ENCODE measurements at regions not wholly inside any gene's neighbourhood (a gene's known extent, or its start where the extent isn't known, plus 50 kb on each side); places are given as distances from the start of the nearest gene placed in this dataset.

GRCh38 chr15:98167722-98168268 lies 207.3 kb downstream of the ARRDC4 start:
- TF ChIP-seq HDAC3 (IDR thresholded peaks at IDR 0.05; ENCODE audit: borderline replicate concordance, partially characterized antibody): no peak
- no peak for TF ChIP-seq ZNF280A (IDR thresholded peaks at IDR 0.05; ENCODE audit: low read depth, partially characterized antibody)
- no peak for TF ChIP-seq MXI1 (IDR thresholded peaks at IDR 0.05; ENCODE audit: low read depth, low read length)
- TF ChIP-seq CAMTA2 (CRISPR knock-in tag; conservative IDR thresholded peaks at IDR 0.05): no peak
- no peak for TF ChIP-seq CTCFL (IDR thresholded peaks at IDR 0.05; ENCODE audit: borderline replicate concordance, insufficient read depth, low read depth, low read length, poor library complexity, severe bottlenecking)
- no peak for TF ChIP-seq ZHX1 (conservative IDR thresholded peaks at IDR 0.05; ENCODE audit: low read length)
- TF ChIP-seq ZNF23 (CRISPR knock-in tag; IDR thresholded peaks at IDR 0.05): no peak
- intact Hi-C loops (cut with micrococcal nuclease) (no loop called here), in situ Hi-C loops (cut with MboI) (no loop called here)
- ATAC-seq (no peak), DNase-seq (ENCODE audit: extremely low read depth in 1 of 4, low spot score in 3 of 4) (no peak), FAIRE-seq (no peak)
- Histone ChIP-seq H3K9me3 (replicated peaks; ENCODE audit: control insufficient read depth, insufficient read depth, low read depth, low read length) (no peaks in the 10 kb centered on the region), H3K79me2 (ENCODE audit: control insufficient read depth, insufficient read depth, low read length) (no peaks in the 10 kb centered on the region), H3K4me3 (no peak overlapping the region), H3K27ac (ENCODE audit: extremely low read depth, low read depth, low read length) (no peak overlapping the region), H3K27me3 (ENCODE audit: control insufficient read depth in 2 of 2, insufficient read depth in 2 of 2, low read length in 2 of 2) (peaks cover 4 to 15% of the 10 kb centered on the region in 2 experiments; a peak in 2 of 5 replicates), H3K4me1 (replicated peaks in 1 of 2; ENCODE audit: control insufficient read depth in 2 of 2, insufficient read depth in 2 of 2, low read length in 2 of 2) (peaks cover 0 to 6% of the 10 kb centered on the region in 2 experiments; a peak in 1 of 5 replicates), H3K36me3 (ENCODE audit: control insufficient read depth, insufficient read depth, low read length) (no peaks in the 10 kb centered on the region), H2AFZ (ENCODE audit: low read depth, low read length) (no peak overlapping the region), H3K9me1 (ENCODE audit: control insufficient read depth, insufficient read depth, low read length) (no peaks in the 10 kb centered on the region), H4K20me1 (replicated peaks; ENCODE audit: control insufficient read depth, insufficient read depth, low read length) (no peaks in the 10 kb centered on the region), H3K4me2 (ENCODE audit: insufficient read depth, low read length) (no peak overlapping the region), H3K9ac (ENCODE audit: insufficient read depth in 1 of 2, low read depth in 2 of 2, low read length in 2 of 2) (no peak overlapping the region)
- 0% methylated on average over 4 of the region's 4 CpGs for WGBS (ENCODE audit: insufficient coverage, low coverage, missing lambda C conversion rate)
- POLR2A ChIA-PET: no interaction called here
- CTCF ChIA-PET (ENCODE audit: low intra/inter-chr PET ratio): no interaction called here
- no TSS peak for BruUV-seq (replicated peaks)
